A549 (cell line): ENCODE measurements at regions not wholly inside any gene's neighbourhood (a gene's known extent, or its start where the extent isn't known, plus 50 kb on each side); places are given as distances from the start of the nearest gene placed in this dataset.

Source experiments
- BHLHE40 ChIP-seq: IDR thresholded peaks from 2 replicates; pipeline ENCODE4 v1.6.1; 2012; ENCODE audit warnings: low read depth, low read length, inconsistent platforms
- CBX2 ChIP-seq: fragments of 200-600 bp; sonication (generic); IDR thresholded peaks from 2 replicates; pipeline ENCODE4 v1.6.1; 2016; ENCODE audit warnings: low read depth, mild to moderate bottlenecking, borderline replicate concordance
- EP300 ChIP-seq, 2 experiments: fragments of >200 bp; sonication (Bioruptor Twin); formaldehyde crosslinking; IDR thresholded peaks; 2 replicates in 1 of 2; 3 replicates in 1 of 2; pipeline ENCODE4 v1.6.1; 2016 to 2017
- KDM1A ChIP-seq: fragments of 200-600 bp; sonication (generic); IDR thresholded peaks from 2 replicates; pipeline ENCODE4 v1.6.1; 2016; ENCODE audit warnings: low read depth, mild to moderate bottlenecking
- MAFK ChIP-seq: fragments of 450-650 bp; IDR thresholded peaks from 2 replicates; pipeline ENCODE4 v1.6.1; 2014; ENCODE audit not compliant: partially characterized antibody
- MYC ChIP-seq: IDR thresholded peaks from 2 replicates; pipeline ENCODE4 v1.6.1; 2012; ENCODE audit warnings: mild to moderate bottlenecking, inconsistent platforms, low read length, improper control_type of control experiment, borderline replicate concordance
- PHF8 ChIP-seq: fragments of 200-600 bp; sonication (generic); IDR thresholded peaks from 2 replicates; pipeline ENCODE4 v1.6.1; 2016; ENCODE audit warnings: low read depth, mild to moderate bottlenecking, antibody characterized with exemption, moderate library complexity, borderline replicate concordance
- POLR2A ChIP-seq: IDR thresholded peaks from 2 replicates; pipeline ENCODE4 v1.6.1; 2012; ENCODE audit warnings: mild to moderate bottlenecking, low read length
- RAD21 ChIP-seq, 2 experiments: fragments of >200 bp in 1 of 2; sonication (Bioruptor Twin) in 1 of 2; formaldehyde crosslinking in 1 of 2; IDR thresholded peaks in 1 of 2; conservative IDR thresholded peaks in 1 of 2; 2 replicates in 1 of 2; 3 replicates in 1 of 2; pipeline ENCODE4 v1.6.1; 2012 to 2018; ENCODE audit warnings: inconsistent platforms in 1 of 2
- RCOR1 ChIP-seq: fragments of 150-350 bp; IDR thresholded peaks from 2 replicates; pipeline ENCODE4 v1.6.1; 2014; ENCODE audit warnings: antibody characterized with exemption, low read length, low read depth
- SREBF2 ChIP-seq: fragments of 450-650 bp; IDR thresholded peaks from 2 replicates; pipeline ENCODE4 v1.6.1; 2014; ENCODE audit warnings: mild to moderate bottlenecking, moderate library complexity
- TF ChIP-seq, protein P1 (sequence below): fragments of >200 bp; sonication (Bioruptor Twin); formaldehyde crosslinking; IDR thresholded peaks from 3 replicates; pipeline ENCODE4 v1.5.1; 2016
- TF ChIP-seq, protein P2 (sequence below): IDR thresholded peaks from 2 replicates; pipeline ENCODE4 v1.6.1; 2012
- TF ChIP-seq, protein P3 (sequence below): fragments of 200-600 bp; sonication (generic); IDR thresholded peaks from 2 replicates; pipeline ENCODE4 v1.6.1; 2016; ENCODE audit warnings: antibody characterized with exemption, mild to moderate bottlenecking, moderate library complexity

DNA sequence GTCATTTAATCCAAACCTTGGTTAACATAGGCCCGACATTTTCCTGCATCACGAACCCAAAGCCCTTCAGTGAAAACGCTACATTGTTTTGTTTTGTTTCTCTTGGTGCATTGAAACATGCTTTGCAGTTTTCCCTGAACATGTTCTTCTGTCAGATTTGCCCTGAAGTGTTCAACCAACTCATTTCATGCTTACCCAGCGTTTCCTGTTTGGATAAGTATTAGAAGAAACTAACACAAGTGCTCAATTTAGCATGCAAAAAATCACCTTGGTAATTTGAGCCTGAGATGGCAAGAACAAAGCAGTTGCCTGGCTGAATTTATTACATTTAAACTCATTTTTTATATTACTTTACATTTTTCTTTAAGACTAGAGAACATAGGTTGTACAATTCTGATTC, 160.1 kb upstream of the VCX3A start:
- TF ChIP-seq, protein P1, sequence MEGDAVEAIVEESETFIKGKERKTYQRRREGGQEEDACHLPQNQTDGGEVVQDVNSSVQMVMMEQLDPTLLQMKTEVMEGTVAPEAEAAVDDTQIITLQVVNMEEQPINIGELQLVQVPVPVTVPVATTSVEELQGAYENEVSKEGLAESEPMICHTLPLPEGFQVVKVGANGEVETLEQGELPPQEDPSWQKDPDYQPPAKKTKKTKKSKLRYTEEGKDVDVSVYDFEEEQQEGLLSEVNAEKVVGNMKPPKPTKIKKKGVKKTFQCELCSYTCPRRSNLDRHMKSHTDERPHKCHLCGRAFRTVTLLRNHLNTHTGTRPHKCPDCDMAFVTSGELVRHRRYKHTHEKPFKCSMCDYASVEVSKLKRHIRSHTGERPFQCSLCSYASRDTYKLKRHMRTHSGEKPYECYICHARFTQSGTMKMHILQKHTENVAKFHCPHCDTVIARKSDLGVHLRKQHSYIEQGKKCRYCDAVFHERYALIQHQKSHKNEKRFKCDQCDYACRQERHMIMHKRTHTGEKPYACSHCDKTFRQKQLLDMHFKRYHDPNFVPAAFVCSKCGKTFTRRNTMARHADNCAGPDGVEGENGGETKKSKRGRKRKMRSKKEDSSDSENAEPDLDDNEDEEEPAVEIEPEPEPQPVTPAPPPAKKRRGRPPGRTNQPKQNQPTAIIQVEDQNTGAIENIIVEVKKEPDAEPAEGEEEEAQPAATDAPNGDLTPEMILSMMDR = no peak
- TF ChIP-seq, protein P2, sequence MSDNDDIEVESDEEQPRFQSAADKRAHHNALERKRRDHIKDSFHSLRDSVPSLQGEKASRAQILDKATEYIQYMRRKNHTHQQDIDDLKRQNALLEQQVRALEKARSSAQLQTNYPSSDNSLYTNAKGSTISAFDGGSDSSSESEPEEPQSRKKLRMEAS = no peak
- no peak for TF ChIP-seq POLR2A
- no peak for TF ChIP-seq CBX2
- TF ChIP-seq, protein P3, sequence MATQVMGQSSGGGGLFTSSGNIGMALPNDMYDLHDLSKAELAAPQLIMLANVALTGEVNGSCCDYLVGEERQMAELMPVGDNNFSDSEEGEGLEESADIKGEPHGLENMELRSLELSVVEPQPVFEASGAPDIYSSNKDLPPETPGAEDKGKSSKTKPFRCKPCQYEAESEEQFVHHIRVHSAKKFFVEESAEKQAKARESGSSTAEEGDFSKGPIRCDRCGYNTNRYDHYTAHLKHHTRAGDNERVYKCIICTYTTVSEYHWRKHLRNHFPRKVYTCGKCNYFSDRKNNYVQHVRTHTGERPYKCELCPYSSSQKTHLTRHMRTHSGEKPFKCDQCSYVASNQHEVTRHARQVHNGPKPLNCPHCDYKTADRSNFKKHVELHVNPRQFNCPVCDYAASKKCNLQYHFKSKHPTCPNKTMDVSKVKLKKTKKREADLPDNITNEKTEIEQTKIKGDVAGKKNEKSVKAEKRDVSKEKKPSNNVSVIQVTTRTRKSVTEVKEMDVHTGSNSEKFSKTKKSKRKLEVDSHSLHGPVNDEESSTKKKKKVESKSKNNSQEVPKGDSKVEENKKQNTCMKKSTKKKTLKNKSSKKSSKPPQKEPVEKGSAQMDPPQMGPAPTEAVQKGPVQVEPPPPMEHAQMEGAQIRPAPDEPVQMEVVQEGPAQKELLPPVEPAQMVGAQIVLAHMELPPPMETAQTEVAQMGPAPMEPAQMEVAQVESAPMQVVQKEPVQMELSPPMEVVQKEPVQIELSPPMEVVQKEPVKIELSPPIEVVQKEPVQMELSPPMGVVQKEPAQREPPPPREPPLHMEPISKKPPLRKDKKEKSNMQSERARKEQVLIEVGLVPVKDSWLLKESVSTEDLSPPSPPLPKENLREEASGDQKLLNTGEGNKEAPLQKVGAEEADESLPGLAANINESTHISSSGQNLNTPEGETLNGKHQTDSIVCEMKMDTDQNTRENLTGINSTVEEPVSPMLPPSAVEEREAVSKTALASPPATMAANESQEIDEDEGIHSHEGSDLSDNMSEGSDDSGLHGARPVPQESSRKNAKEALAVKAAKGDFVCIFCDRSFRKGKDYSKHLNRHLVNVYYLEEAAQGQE = no peak
- no peak for TF ChIP-seq RAD21 (conservative IDR thresholded peaks at IDR 0.05 in 1 of 2, IDR thresholded peaks at IDR 0.05 in 1 of 2)
- no peak for TF ChIP-seq SREBF2
- TF ChIP-seq BHLHE40 = no peak
- TF ChIP-seq PHF8 = no peak
- TF ChIP-seq KDM1A = no peak
- TF ChIP-seq EP300 (IDR thresholded peaks at IDR 0.05) = no peak
- no peak for TF ChIP-seq MYC
- no peak for TF ChIP-seq RCOR1
- no peak for TF ChIP-seq MAFK
